HG03159 (cell line): ENCODE measurements at regions not wholly inside any gene's neighbourhood (a gene's known extent, or its start where the extent isn't known, plus 50 kb on each side); places are given as distances from the start of the nearest gene placed in this dataset.

Experiments
- ATAC-seq: cut with Tn5 transposase; IDR thresholded peaks from one replicate; pipeline ENCODE4 v1.9.1; 2021; ENCODE audit warnings: mild to moderate bottlenecking, moderate library complexity; ENCODE audit not compliant: unreplicated experiment

GRCh38 chr21:38986806-38987632, 181.3 kb downstream of the ETS2 start:
- no peak for ATAC-seq

GRCh38 chr21:38986406-38986805, 180.7 kb downstream of the ETS2 start:
- ATAC-seq = no peak

DNA sequence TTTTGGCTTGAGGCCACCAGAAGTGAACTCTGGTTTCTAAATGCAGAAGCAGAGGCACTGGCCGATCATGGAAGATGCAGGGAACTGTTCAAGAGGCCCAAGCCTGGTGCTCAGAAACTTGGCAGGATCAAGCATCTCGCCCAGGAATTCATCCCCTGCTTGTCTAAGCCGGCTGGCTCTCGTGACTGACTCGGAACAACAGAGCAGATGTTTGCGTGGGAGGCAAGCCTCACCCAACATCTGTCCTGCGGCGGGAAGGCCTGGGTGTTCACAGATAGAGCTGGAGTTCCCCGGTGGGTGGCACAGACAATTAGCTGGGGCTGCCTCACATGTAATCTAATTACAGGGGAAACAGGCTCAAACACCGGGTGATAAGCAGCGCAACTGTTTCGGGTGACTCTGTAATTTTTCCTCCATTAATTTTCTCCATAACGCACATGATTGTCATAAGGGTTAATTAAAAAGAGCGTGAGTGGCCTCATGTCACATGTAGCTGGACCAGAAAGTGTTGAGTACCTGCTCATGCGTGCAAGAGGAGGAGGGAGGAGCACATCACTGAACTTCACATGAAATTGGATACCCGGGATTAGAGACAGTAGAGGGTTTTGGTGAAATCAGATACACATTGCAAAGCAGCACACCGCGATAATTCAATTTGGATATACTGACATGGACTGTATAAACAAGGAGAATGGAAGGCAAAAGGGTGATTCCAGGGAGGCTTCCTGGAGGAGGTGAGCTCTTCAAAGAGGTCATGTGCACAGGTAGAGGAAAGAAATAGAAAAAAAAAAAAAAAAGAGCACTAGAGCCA, 180.0 kb downstream of the ETS2 start:
- ATAC-seq = no peak

- ATAC-seq = no peak
Measured at GRCh38 chr21:38984982-38985567, 179.3 kb downstream of the ETS2 start.

DNA sequence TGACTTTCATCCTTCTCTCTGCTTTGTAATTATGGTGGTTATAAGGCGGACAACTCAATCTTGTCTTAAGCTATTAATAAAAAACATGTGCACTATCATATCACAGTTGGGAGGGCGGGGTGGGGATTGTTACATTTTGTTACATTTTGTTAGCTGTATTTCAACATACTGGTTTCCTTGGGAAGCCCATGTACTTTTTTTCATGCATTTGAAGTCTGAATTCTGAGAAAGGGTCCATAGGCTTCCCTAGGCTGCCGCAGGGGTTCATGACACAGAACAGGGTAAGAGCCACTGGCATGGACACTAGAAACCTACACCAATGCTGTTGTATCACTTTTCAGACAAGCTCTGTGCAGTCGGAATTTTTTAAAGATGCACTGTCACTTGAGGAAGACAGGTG, 178.8 kb downstream of the ETS2 start:
- ATAC-seq = no peak

DNA sequence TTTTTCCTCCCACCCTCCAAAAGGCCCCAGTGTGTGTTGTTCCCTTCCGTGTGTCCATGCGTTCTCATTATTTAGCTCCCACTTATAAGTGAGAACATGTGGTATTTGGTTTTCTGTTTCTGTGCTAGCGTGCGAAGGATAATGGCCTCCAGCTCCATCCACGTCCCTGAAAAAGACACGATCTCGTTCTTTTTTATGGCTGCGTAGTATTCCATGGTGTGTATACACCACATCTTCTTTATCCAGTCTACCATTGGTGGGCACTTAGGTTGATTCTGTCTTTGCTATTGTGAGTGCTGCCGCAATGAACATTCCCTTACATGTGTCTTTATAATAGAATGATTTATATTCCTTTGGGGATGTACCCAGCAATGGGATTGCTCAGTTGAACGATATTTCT, 177.8 kb downstream of the ETS2 start:
- ATAC-seq = no peak

- ATAC-seq = no peak
Measured at GRCh38 chr21:38982804-38983203, 177.1 kb downstream of the ETS2 start.

GRCh38 chr21:38982096-38982495, 176.4 kb downstream of the ETS2 start:
- ATAC-seq = no peak

DNA sequence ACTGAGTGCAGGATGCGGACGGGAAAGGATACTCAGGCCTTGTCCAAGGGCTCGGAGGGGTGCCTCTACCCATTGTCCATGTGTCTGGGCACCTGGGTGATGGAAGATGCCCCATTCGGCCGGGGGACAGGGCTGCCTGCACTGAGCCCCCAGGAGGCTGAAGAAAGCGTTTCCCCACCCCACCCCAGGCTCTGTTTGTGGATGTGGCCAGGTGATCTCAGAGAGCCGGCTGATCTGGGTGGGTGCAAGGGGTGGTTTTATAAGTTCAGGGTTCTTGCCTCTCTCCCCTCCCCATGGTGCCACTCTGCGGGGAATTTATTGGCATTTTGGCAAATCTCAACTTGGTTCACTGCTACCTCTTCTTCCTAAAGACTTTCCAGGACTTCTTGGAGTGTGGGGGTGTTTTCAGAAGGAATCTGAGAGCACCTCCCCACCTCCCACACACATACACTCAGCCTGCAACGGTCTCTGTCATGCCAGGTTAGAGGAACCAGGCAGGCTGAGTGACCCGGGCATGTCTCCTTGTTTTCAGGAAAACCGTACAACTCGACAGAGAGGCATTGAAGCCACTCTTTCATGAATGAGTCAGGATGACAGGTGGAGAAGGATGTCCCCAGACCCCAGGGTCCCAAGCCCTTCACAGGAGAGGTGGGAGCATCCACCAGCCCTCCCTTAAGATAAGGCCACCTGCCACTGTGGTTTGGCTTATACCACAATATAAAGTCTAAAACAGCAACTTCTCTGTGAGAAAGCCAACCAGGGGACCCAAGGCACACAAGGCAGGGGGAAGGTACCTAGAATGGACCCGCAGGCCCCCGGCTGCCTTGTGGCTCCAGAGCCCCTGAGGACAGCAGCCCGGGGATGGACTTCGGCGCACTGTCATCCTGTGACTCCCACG, 174.9 kb downstream of the ETS2 start:
- no peak for ATAC-seq

- ATAC-seq = no peak
Measured at GRCh38 chr21:38979271-38980121, 173.8 kb downstream of the ETS2 start.

DNA sequence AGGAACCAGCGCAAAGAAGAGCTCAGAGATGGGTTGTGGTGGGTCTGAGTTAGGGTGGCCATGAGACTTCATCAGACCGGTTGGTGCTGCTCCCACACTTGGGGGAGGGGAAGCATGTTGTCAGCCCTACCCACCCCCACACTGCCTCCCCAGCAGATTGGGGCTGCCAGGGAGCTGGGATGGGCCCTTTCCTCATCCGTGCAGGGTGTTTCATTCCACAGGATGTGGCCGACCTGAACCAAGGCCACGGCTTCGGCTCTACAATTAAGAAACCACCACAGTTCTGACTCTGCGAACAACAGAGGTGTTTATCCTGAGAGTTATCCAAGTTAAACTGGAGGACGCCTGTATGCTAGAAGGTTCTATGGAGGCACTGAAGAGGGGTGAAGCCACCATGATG, 171.2 kb downstream of the ETS2 start:
- no peak for ATAC-seq

- no peak for ATAC-seq
Measured at GRCh38 chr21:38973552-38973951, 167.8 kb downstream of the ETS2 start.

DNA sequence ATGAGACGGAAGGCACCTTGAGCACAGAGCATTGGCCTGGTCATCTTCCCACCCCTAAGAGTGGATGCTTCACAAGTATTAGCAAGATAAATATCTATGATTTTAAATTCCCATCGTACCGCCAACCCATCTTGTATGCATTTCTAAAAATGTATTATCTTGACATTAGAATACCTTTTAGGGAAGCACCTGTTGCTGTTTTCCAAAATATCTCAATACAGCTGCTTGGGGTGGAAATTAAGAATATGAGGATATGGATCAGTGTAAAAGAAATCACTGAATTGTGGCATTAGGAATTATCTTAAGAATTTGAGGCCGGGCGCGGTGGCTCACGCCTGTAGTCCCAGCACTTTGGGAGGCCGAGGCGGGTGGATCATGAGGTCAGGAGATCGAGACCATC, 166.3 kb downstream of the ETS2 start:
- ATAC-seq = no peak

DNA sequence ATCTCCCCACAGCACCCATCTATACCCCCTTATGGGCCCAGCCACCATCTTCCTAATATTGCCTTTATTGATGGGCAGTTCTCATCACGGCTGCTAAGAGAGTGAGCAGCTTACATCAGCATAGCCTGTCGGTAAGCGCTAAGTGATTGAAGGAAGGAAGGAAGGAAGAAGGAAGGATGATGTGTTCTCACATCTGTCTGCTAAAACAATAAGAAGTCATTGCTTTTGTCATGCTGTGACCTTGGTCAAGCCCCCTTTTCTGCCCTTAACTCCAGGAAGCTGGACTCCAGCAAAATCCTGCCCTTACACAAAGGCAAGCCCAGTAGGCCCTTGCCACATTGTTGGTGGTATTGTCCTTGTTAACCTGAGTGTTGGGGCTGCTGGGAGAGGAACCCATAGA, 165.0 kb downstream of the ETS2 start:
- no peak for ATAC-seq

DNA sequence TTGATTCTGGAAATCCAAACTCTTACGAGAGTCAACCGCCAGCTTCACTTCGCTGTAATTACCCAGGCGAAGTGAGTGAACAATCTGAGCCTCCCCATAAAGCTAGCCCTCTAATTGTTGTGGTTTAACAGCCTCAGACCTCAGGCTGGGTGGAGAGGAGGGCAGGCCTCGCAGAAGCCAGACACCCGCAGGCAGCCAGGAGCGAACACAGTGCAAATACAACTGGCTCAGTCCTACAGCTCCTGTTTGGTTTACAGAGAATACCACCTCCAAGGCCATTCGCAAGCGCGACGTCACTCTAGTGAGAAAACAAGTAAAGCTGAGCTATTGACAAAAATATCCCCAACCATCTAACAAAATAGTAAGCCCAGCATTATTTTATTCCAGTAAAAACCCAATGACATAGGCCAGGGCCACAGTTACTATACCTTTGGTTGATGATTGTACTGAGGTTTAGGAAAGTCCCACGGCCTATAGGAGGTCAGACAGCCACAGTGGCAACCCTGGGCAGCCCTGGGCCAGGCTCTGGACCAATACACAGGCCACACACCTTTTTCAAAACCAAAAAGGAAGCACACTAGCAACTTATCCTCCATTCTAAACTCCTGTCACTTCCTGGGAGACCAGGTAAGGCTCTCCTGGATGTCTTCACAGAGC, 163.3 kb downstream of the ETS2 start:
- ATAC-seq = no peak

GRCh38 chr21:38965910-38966504, 160.3 kb downstream of the ETS2 start:
- no peak for ATAC-seq

- ATAC-seq = no peak
Measured at GRCh38 chr21:38965241-38965640, 159.5 kb downstream of the ETS2 start.

DNA sequence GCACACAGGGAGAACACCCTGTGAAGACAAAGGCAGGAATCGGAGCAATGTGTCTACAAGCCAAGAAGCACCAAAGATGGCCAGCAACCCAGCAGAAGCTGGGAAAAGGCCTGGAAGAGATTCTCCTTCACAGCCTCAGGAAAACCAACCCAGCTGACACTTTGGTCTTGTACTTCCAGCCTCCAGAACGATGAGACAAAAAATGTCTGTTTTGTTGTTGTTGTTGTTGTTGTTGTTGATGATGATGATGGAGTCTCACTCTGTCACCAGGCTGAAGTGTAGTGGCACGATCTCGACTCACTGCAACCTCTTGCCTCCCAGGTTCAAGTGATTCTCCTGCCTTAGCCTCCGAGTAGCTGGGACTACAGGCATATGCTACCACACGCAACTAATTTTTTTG, 157.3 kb downstream of the ETS2 start:
- no peak for ATAC-seq

DNA sequence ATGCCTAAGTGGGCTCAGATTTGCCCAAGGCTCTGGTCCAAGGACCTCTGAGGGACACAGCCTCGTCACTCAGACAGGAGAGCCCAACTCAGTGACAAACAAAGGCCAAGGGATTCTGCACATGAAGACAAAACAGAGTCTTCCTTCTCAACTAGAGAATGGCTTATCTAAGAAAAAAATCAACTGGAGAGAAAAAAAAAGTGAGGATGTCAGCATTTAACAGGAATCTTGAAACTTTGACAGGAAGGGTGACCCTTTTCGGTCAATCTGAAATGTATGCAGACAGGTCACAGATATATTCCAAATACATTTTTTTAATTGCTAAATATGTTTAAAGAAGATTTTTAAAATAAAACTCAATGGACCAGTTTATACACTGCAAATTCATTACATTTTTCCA, 154.5 kb downstream of the ETS2 start:
- ATAC-seq = no peak
